Limb (tissue), 2 donors: ENCODE measurements at regions not wholly inside any gene's neighbourhood (a gene's known extent, or its start where the extent isn't known, plus 50 kb on each side); places are given as distances from the start of the nearest gene placed in this dataset.

ENCODE experiments used
- DNase-seq, 2 donors: peaks; one replicate each; pipeline ENCODE4 v3.0.0-alpha.2; 2016; ENCODE audit errors: extremely low spot score in 2 of 2

DNA sequence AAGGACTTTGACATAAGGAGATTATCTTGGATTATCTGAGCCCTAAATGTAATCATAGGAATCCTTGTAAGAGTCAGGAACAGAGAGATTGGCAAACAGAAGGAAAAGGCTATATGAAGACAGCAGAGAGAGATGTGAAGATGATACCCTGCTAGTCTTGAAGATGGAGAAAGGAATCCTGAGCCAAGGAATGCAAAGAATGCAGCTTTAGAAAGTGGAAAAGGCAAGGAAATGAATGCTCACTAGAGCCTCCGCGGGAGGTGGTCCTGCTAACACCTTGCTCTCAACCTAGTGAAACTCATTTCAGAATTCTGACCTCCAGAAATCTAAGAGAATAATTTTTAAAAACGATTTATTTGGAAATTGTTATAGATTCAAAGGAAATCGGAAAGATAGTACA is 117.1 kb downstream of the TBXT start:
- no peak for DNase-seq

DNA sequence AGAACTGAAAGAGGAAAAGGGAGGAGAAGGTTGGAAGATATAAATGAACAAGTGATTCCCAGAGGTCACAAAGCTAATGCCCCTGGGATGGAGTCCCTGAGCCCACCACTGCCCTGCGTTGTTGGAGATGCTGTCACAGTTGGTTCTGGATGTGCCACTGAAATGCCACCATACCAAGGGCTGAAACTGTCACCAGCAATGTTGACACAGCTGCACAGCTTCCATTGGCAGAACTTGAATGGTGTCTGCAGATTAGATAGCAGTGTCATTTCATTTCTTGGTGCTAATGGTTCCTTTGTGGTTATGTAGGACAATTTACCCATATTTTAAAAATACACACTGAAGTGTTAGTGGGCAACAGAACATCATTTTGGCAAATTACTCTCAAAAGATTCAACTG is 120.7 kb downstream of the TBXT start:
- DNase-seq = no peak

DNA sequence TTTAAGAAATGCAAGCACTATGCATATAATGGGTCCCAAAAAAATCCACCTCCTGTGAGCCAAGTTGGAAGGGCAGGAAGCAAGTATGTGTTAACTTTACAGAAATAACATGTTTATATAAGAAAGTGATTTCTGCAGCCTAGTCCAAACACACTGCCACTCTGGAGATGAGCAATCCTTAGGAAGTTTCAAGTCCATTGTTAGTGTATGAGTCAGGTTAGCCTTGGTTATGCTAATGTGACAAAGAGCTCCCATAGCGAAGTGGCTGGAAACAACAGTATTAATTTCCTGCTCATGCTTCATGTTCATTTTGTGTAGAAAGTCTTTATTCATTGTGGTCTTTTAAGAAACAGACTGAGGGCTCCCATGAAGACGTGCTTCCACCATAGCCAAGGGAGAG is 121.4 kb downstream of the TBXT start:
- no peak for DNase-seq

DNA sequence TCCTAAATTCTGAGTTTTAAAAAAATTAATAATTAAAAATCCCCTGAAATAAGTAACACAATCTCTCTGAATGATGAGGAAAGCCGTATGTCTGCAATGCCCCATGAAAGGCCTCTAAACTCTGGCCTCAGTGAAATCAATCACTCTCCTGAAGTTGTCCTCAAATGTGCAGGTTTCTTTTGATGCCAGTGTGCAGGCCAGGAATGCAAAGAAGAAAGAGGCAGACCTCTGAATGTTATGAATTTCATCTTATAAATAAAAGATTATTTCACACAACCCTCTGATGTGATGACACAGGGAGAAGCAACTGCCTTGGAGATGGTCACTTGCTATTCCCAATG is 121.8 kb downstream of the TBXT start:
- DNase-seq = no peak

DNA sequence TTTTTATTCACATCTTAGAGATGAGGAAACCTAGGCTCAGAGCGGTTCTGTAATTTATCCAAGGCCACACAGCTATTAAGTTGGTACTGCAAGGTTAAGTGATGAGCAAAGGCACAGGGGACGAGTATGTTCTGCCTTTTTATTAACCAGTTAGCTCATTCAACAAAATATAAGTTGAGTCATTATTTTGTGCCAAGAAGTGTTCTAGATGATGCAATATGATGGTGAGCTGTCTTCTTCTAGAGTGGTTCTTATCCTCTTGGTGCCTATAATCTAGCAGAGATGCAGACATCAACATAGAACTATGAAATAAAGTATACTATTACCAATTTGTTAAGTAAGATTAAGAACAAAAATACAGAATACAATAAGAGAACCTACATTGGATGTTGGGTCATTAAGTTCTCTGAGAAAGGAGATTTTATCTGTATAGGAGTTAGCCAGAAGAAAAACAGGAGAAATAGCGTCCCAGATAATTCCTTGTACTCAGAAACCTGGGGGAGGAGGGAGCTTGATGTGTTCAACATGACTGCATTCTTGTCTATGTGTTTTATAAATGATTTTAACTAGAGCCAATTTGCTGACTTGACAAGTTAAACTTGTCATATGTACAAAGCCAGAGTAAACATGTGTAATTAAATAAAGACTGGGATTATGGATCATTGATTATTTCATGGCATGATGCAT is 122.3 kb downstream of the TBXT start:
- DNase-seq = no peak

DNA sequence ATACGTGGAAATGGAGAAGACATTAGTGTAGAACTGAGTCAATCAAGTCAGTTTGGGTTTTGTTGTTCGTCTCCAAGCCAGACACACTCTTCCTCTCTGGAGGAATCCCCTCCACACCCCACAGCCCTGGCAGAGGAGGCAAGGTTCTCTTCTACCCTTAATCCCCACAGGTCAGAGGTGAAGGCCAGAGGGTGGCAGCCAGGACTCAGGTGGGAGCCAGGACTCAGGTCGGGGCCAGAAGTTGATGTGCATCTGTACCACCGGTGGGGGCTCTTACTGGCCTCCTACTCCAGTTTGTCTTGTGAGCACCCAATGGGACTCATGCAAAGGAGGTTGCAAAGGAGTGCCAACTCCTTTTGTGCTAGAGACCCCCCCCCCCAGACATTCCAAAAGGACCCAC is 126.4 kb downstream of the TBXT start:
- DNase-seq = no peak

DNA sequence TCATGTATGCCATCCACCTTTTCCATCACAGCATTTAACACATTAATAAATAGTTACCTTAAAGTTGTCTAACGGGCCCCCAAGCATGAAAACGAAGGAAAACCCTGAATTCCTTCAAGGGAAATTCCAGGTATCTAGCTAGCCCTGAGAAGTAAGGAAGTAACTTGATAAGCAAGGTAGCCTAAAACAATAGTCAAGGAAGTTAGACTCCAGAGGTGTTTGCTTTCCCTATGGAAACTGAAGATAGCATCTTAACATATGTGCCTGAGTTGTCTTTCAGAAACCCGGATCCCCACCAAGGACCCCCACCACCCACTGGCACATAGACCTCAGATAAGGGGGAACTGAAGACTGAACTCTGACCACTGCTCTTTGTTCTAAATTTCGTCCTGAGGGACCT is 127.4 kb downstream of the TBXT start:
- no peak for DNase-seq

DNA sequence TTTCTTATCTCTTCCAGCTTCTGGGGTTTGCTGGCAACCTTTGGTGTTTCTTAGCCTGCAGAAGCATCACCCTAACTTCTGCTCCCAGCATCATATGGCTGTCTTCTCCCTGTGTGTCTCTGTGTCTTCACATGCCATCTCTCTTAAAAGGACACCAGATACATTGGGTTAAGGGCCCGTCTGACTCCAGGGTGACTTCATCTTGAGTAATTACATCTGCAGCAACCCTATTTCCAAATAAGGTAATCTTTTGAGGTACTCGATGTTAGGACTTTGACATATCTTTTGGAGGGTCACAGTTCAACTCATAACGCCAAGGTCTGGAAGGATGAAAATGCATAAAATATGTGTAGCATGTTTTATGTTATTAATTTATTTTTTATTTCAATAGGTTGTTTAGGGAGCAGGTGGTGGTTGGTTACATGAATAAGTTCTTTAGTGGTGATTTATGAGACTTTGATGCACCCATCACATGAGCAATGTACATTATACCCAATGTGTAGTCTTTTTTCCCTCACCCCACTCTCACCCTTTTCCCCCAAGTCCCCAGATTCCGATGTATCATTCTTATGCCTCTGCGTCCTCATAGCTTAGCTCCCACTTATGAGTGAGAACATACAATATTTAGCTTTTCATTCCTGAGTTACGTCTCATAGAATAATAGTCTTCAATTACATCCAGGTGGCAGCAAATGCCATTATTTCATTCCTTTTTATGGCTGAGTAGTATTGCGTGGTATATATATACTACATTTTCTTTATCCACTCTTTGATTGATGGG is 131.1 kb downstream of the TBXT start:
- no peak for DNase-seq

DNA sequence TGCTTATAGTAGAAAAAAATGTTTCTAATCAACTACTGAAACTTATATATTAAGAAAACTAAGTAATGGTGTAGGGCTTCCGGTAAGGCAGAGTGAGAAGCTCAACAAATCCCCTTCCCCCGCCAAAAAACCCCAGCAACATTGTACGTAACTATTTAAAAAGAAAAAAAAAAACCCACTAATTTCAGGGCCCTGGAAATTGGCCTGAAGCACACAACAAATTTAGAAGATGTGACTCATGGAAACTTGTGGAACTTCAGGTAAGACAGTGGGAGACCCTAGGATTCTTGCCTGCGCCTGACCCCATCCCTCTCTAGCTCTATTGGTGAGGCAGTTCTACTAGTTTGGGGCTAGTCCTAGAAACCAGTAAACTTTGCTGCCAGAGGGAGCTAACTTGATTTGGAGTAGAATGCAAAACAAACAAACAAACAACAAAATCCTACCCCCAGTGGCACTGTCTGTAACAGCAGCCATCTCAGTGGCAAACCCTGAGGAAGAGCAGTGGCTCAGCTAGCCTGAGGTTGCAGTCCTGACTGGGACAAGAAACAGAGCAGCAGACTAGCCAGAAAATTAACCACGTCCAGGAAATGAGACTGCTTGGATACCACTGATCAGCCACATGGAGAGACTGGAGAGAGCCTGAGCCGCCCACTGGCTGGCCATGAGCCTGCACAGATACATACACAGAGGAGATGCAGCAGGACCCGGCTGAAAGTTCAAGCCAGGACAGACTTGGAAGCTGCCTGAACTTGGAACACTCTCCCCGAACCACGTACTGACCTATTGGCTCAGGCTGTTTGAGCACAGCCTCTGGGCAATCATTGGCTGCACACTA is 135.1 kb downstream of the TBXT start:
- DNase-seq = no peak

DNA sequence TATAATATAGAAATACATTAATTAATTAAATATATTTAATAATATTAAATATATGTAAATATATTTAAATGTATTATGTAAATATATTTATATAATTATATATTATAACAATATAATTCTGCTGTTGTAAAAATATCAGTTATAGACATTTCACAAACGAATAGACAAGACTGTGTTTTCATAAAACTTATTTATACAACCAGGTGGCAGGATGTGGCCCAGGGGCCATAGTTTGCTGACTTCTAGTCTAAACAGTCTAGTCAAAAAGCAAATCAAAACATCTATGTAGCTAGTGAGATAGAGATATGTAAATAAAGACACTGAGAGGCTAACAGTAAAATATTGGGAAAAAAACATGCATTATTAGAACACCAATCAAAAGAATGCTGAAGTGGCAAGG is 136.4 kb downstream of the TBXT start:
- no peak for DNase-seq

DNA sequence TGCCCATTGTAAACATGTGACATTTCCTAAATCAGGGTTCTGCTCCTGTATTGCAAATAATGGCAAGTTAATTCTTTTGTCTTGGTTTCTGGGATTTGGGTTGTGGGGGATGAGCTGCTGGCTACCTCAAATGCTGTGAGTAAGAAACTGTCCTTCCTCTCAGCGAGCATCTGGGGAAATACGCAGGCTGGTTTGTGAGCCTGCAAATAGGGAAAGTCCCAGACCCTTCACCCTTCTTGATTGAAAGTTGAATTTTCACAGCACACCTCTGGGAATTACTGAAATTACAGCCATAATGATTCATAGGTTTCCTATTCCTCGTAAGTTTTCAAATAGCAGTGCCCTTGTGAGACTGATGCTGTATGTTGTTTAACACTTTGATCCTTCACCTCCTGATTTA is 138.1 kb downstream of the TBXT start:
- no peak for DNase-seq

DNA sequence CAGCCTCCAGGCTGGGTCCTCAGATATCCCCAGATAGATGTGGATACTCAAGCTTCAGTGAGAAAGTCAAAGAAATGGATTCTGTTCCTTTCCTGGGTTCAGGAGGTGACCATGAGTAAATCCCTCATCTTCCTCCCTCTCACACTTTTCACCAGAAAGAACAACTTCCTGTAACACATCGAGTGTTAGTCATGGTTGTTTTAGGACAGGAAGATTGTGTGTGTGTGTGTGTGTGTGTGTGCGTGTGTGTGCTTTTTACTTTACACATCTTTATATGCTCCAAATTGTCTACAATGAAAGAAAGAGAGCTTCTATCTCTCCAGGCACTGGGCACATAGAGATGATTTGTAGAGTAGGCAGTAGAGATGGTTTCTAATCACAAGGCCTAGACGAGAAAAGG is 139.9 kb downstream of the TBXT start:
- DNase-seq = no peak

DNA sequence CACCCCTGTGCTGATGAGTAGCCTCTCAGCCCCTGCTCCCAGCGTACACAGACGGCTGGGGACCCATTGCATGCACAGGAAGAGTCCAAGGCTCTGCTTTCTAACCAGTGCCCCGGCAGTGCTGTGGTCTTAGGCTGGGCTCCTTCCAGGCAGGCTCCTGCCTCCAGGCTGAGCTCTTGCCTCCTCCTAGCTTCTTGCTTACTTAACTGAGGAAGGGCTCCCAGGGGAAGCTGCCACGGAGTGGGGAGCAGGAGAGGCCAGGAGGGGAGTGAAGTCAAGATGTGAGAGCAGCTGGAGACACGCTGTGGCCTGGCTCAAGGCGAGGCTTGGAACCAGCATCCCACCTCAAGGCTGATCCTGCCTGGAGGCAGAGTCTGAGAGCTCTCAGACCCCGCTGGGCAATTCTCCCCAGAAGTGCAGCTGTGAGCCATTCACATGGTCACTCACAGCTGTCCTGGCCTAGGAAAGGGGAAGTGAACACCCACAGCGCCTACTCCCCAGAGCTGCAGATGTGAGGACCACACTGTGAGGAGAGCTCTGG is 141.0 kb downstream of the TBXT start:
- no peak for DNase-seq

DNA sequence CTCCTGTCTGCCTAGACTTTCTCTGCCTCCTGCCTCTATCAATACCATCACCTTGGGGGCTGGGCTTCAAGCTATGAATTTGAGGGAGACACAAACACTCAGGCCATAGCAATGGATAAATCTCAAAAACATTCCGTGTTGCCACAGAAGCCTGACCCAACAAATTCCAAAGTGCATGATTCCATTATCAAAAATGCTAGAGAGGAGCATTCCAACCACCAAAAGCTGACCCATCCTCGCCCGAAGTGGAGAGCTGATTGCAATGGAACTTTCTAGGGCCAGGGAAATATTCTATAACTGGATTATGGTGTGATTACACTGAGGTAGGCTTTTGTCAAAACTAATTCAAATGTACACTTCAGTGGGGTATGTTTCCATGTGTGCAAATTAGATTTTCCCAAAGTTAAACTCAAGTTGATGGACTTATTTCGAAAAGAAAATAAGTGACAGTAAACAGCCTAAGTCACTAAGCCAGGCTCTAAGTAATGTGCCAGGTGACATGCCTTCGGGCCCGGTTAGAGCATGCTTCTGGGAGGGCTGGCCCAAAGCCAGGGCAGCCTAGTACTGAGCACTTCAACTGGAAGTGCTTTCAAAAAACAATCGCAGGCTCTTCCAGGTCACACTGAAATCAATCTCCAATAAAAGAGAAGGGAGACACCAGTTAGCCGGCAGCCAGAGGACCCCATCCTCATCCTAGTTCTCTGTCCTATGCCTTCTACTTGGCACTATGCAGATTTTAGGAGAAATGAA is 142.3 kb downstream of the TBXT start:
- no peak for DNase-seq

DNA sequence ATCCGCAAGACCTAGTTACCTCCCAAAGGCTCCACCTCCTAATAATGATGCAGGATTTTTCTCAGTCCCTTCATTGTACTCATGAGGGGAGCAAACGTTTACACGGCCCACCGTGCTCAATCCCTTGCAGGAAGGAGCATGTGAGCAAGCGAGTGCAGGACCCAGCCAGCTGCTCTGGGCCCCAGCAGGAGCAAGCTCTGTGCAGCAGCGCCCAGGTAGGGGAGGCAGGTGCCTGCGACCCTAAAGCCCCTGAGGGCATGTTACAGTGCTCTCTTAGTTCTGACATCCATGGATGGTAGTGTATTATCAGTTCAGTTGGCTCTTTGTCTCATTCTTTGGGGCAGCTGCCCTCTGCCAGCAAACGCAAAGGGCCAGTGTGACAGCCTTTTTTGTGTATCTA is 143.4 kb downstream of the TBXT start:
- DNase-seq = no peak

DNA sequence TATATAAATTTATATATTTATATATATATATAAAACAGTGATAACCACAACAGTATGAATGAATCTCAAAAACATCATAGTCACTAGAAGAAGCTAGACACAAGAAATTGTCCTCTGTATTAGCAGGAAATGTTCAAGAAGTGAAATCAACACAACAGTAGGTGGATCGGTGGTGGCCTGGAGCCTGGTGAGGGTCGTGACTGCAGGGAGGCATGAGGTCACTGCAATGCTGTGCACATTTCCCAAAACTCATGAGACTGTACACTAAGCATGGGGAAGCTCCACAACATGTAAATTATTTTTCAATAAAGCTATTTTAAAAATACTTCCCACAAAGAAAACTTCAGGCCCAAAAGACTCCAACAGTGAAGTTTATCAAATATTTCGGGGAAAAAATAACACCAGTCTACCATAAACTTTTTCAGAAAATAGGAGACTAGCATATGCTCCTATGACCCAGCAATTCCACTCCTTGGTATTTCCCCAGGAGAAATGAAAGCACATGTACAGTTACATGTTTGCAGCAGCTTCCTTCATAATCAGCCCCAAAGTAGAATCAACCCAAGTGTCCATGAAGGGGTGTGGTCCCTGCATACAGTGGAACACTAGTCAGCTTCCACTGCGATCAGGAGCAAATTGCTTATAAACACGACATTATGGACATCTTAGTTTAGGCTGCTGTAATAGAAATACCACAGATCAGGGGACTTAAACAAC is 144.2 kb downstream of the TBXT start:
- no peak for DNase-seq

DNA sequence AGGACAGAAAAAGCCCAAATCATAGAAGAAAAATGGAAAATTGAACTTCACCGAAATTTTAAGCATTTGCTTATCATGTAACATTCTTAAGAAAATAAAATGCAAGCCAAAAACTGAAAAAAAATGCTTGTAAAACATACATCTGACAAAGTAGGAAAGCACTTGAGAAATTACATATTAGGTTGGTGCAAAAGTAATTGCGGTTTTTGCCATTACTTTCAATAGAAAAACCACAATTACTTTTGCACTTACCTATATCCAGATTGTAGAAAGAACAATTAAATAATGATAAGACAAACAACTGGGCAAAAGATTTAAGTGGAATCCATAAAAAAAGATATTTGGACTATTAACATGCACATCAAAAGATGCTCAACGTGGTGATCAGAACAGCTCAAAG is 146.2 kb downstream of the TBXT start:
- DNase-seq = no peak

DNA sequence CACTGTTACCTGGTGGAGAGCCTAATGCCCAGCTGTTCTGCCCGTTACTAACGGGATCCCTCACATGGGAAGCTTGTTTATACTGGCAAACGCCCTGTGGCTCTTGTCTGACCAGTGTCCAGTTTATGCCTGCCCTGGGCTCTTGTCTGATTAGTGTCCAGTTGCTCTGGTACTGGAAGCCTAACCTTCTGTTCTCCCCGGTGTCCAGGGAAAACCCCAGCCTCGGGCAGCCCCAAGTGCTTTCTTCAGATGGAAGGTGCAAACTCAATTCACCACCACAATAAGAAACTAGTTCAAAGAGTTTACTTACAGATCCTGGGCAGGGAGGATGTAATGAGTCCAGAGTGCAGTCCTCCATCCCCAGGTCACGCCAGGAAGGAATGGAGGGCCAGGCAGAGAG is 148.4 kb downstream of the TBXT start:
- DNase-seq = no peak

DNA sequence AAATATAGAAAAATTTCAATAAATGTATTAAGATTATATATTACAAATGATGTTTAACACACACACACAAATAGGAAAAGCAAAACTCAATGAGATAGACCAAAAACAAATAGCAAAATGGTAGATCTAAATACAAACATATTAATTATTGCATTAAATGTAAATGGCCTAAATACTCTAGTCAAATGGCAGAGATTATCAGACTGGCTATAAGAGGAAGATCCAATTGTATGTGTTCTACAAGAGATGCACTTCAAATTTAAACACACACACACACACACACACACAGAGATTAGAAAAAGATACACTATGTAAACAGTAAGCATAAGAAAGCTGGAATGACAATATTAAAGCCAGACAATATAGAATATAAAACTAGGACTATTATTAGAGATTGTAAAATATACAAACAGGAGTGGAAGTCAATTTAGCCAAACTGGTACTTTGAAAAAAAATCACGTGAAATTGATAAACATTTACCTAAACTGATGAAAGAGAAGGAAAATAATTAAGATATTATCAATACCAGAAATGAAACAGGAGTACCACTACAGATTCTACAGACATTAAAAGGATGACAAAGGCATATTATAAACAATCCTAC is 150.5 kb downstream of the TBXT start:
- DNase-seq = no peak

DNA sequence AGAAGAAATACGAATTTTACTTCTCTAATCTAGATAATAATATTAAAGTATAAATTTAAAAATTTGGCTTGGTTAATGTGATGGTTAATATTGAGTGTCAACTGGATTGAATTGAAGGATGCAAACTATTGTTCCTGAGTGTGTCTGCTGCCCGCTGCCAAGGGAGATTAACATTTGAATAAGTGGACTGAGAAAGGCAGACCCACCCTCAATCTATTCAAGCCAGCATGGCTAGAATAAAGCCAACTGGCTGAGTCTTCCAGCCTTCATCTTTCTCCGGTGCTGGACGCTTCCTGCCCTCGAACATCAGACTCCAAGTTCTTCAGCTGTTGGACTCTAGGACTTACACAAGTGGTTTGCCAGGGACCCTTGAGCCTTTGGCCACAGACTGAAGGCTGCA is 152.7 kb downstream of the TBXT start:
- DNase-seq = no peak
